K562 (cell line): ENCODE measurements at regions not wholly inside any gene's neighbourhood (a gene's known extent, or its start where the extent isn't known, plus 50 kb on each side); places are given as distances from the start of the nearest gene placed in this dataset.

Experiments used
- SPI1 ChIP-seq: IDR thresholded peaks from 2 replicates; pipeline ENCODE4 v1.6.1; 2011; ENCODE audit warnings: low read depth, low read length, control low read depth, borderline replicate concordance
- TF ChIP-seq, protein P1 (sequence below), 2 experiments: fragments of 450-650 bp in 1 of 2; sonication (generic) in 1 of 2; formaldehyde crosslinking in 1 of 2; IDR thresholded peaks in 1 of 2; conservative IDR thresholded peaks in 1 of 2; 2 replicates each; pipeline versions ENCODE4 v1.6.1 to v1.8.1; 2016 to 2023; ENCODE audit warnings: mild to moderate bottlenecking in 2 of 2, moderate library complexity in 2 of 2, inconsistent platforms in 1 of 2, missing genetic modification reagents in 1 of 2
- TF ChIP-seq, protein P2 (sequence below): IDR thresholded peaks from 3 replicates; pipeline ENCODE4 v1.6.1; 2011; ENCODE audit warnings: borderline replicate concordance, mild to moderate bottlenecking; ENCODE audit not compliant: insufficient read length, insufficient read depth

GRCh38 chr11:38503876-38504275 is 1905.8 kb upstream of the RAG2 start:
- TF ChIP-seq, protein P1, sequence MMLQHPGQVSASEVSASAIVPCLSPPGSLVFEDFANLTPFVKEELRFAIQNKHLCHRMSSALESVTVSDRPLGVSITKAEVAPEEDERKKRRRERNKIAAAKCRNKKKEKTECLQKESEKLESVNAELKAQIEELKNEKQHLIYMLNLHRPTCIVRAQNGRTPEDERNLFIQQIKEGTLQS (IDR thresholded peaks at IDR 0.05): no peak
- TF ChIP-seq, protein P1 (CRISPR knock-in tag; conservative IDR thresholded peaks at IDR 0.05): no peak
- TF ChIP-seq SPI1: no peak
- TF ChIP-seq, protein P2, sequence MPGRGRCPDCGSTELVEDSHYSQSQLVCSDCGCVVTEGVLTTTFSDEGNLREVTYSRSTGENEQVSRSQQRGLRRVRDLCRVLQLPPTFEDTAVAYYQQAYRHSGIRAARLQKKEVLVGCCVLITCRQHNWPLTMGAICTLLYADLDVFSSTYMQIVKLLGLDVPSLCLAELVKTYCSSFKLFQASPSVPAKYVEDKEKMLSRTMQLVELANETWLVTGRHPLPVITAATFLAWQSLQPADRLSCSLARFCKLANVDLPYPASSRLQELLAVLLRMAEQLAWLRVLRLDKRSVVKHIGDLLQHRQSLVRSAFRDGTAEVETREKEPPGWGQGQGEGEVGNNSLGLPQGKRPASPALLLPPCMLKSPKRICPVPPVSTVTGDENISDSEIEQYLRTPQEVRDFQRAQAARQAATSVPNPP: no peak
